ENCODE measurements at regions not wholly inside any gene's neighbourhood (a gene's known extent, or its start where the extent isn't known, plus 50 kb on each side); places are given as distances from the start of the nearest gene placed in this dataset.

- no peaks in the 10 kb centered on the region for H3K9me2 ChIP-seq (replicated peaks; ENCODE audit: control insufficient read depth, low read length)
- H3K27ac ChIP-seq (ENCODE audit: low read depth, low read length) = no peak overlapping the region
- H3K4me1 ChIP-seq (ENCODE audit: control insufficient read depth, low read length) = no peaks in the 10 kb centered on the region
- H3K36me3 ChIP-seq (ENCODE audit: control insufficient read depth, low read length) = no peaks in the 10 kb centered on the region
- no peaks in the 10 kb centered on the region for H3K9me3 ChIP-seq (ENCODE audit: control insufficient read depth, insufficient read depth, low read length)
- H3F3A ChIP-seq (ENCODE audit: control insufficient read depth, insufficient read depth) = no peaks in the 10 kb centered on the region
- no peak for TF ChIP-seq EZH2phosphoT487 (IDR thresholded peaks at IDR 0.05; ENCODE audit: borderline replicate concordance, low read length)
- no peak for TF ChIP-seq CTCF (IDR thresholded peaks at IDR 0.05; ENCODE audit: low read depth, low read length, poor library complexity, severe bottlenecking)
- no peak overlapping the region for H3K4me3 ChIP-seq (ENCODE audit: low read length)
- no peaks in the 10 kb centered on the region for H4K20me1 ChIP-seq (ENCODE audit: control insufficient read depth, insufficient read depth, low read depth, low read length)
- no peaks in the 10 kb centered on the region for H3K79me2 ChIP-seq (ENCODE audit: control insufficient read depth, low read length)
- H3K27me3 ChIP-seq (ENCODE audit: control insufficient read depth, low read length) = no peaks in the 10 kb centered on the region
- no peak overlapping the region for H3K4me2 ChIP-seq (ENCODE audit: low read length)
These were observed 64.2 kb upstream of the SYTL5 start for GRCh38 chrX:37942170-37942569.

GRCh38 chrX:37943554-37944344, 62.6 kb upstream of the SYTL5 start:
- Histone ChIP-seq H3K4me3 (ENCODE audit: low read length) (no peak overlapping the region), H3F3A (ENCODE audit: control insufficient read depth, insufficient read depth) (no peaks in the 10 kb centered on the region), H3K36me3 (ENCODE audit: control insufficient read depth, low read length) (no peaks in the 10 kb centered on the region), H3K27ac (ENCODE audit: low read depth, low read length) (no peak overlapping the region), H3K4me2 (ENCODE audit: low read length) (no peak overlapping the region), H3K79me2 (ENCODE audit: control insufficient read depth, low read length) (no peaks in the 10 kb centered on the region), H3K27me3 (ENCODE audit: control insufficient read depth, low read length) (no peaks in the 10 kb centered on the region), H3K9me3 (ENCODE audit: control insufficient read depth, insufficient read depth, low read length) (no peaks in the 10 kb centered on the region), H3K4me1 (ENCODE audit: control insufficient read depth, low read length) (no peaks in the 10 kb centered on the region), H4K20me1 (ENCODE audit: control insufficient read depth, insufficient read depth, low read depth, low read length) (no peaks in the 10 kb centered on the region), H3K9me2 (replicated peaks; ENCODE audit: control insufficient read depth, low read length) (no peaks in the 10 kb centered on the region)
- TF ChIP-seq EZH2phosphoT487 (IDR thresholded peaks at IDR 0.05; ENCODE audit: borderline replicate concordance, low read length) (no peak), CTCF (IDR thresholded peaks at IDR 0.05; ENCODE audit: low read depth, low read length, poor library complexity, severe bottlenecking) (no peak)

GRCh38 chrX:37946197-37946596, 60.2 kb upstream of the SYTL5 start:
- no peak for TF ChIP-seq EZH2phosphoT487 (IDR thresholded peaks at IDR 0.05; ENCODE audit: borderline replicate concordance, low read length)
- TF ChIP-seq CTCF (IDR thresholded peaks at IDR 0.05; ENCODE audit: low read depth, low read length, poor library complexity, severe bottlenecking) = no peak
- no peaks in the 10 kb centered on the region for H3K9me3 ChIP-seq (ENCODE audit: control insufficient read depth, insufficient read depth, low read length)
- no peaks in the 10 kb centered on the region for H3K79me2 ChIP-seq (ENCODE audit: control insufficient read depth, low read length)
- H3F3A ChIP-seq (ENCODE audit: control insufficient read depth, insufficient read depth) = no peaks in the 10 kb centered on the region
- H3K36me3 ChIP-seq (ENCODE audit: control insufficient read depth, low read length) = no peaks in the 10 kb centered on the region
- H3K4me2 ChIP-seq (ENCODE audit: low read length) = no peak overlapping the region
- H3K9me2 ChIP-seq (replicated peaks; ENCODE audit: control insufficient read depth, low read length) = no peaks in the 10 kb centered on the region
- no peaks in the 10 kb centered on the region for H3K4me1 ChIP-seq (ENCODE audit: control insufficient read depth, low read length)
- no peak overlapping the region for H3K4me3 ChIP-seq (ENCODE audit: low read length)
- no peak overlapping the region for H3K27ac ChIP-seq (ENCODE audit: low read depth, low read length)
- H4K20me1 ChIP-seq (ENCODE audit: control insufficient read depth, insufficient read depth, low read depth, low read length) = no peaks in the 10 kb centered on the region
- H3K27me3 ChIP-seq (ENCODE audit: control insufficient read depth, low read length) = no peaks in the 10 kb centered on the region
